DMS153 treated with DMSO at 0.1 percent for 48 hours (cell line): ENCODE measurements at regions not wholly inside any gene's neighbourhood (a gene's known extent, or its start where the extent isn't known, plus 50 kb on each side); places are given as distances from the start of the nearest gene placed in this dataset.
"Not testable (repeated sequence)": the region's sequence is repeated elsewhere in the genome, so short reads cannot be mapped to it uniquely, and the experiment has no call there.

Source experiments
- DNase-seq: peaks from one replicate; lab custom pipeline; 2025; ENCODE audit not compliant: unreplicated experiment; lab: John Stamatoyannopoulos, UW

DNA sequence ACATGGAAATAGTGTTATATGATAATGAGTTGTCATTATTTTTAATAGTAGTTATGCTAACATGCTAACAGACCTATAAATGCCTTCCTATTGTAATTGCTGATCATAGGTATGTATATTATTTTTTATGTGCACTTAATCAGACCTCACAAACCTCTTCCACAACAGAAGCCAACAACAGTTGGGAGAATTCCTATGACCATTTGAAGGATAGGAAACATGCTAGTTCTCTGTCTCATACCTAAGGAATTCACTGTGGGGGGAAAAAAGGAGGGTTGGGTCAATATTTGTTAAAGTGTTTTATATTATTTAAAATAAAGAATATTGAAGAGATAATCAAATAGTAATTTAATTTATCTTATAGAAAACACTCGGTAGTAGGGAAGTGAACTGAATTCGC, 990.9 kb downstream of the EPHA7 start:
- DNase-seq = no peak

DNA sequence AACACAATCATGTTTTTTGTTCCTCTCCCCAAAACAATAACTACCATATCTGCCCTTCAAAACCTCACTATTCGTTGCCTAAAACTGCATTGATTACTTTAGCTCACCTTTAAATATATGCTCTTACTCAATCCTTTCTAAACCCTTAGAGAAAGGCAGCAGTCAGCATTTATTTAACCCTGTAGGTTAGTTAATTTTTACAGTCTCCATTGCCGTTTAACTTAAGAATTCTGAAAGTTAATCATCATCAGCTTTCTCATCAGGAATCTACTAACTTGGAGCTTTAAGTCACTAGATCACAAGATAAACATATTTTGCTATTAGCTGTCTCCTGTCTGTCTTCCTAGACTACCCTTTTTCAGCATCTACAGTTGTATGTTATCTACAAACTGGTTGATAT, 991.9 kb downstream of the EPHA7 start:
- DNase-seq = no peak

- DNase-seq = no peak
Observed at GRCh38 chr6:92415656-92416055, 1003.7 kb downstream of the EPHA7 start.

- DNase-seq = no peak
Observed at GRCh38 chr6:92408350-92408749, 1011.0 kb downstream of the EPHA7 start.

GRCh38 chr6:92404281-92404680, 1015.1 kb downstream of the EPHA7 start:
- no peak for DNase-seq

DNA sequence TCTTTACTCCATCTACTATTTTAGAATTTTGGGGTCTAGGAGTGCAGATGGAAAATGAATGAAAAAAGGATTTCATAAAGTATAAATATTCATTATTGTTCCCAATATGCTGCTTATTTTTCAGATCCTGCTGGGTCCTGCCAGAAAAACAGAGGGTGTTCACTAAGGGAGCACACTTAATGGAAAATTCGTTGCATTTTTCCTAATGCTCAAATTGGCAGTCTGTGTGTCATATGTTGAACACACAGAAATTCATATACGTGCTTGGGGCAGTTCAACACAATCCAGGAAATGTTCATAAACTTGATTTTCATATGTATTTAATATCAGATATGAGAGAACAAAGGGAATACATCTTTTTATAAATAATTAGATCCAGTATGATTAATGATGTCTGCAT, 1019.4 kb downstream of the EPHA7 start:
- no peak for DNase-seq

- DNase-seq = not testable (repeated sequence)
Observed at GRCh38 chr6:92388706-92389105, 1030.7 kb downstream of the EPHA7 start.

- no peak for DNase-seq
Observed at GRCh38 chr6:92380803-92381601, 1038.4 kb downstream of the EPHA7 start.

DNA sequence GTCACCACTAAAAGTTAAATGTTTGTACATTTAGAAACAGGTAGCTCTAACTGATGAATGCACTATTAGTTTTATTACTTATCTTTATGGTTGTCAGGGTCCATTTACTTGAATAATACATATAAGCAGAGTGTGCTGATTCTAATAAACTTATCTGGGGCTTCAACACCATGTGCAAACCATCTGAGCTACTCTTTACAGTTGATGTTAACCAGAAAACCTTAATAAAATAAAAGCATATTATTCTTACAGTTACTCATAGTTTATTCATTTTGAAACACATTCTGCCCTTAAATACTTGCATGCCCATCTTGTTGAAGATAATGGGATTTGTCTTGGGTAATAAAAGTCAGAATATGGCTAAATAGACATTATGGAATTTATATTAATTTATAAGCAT, 1042.2 kb downstream of the EPHA7 start:
- no peak for DNase-seq

DNA sequence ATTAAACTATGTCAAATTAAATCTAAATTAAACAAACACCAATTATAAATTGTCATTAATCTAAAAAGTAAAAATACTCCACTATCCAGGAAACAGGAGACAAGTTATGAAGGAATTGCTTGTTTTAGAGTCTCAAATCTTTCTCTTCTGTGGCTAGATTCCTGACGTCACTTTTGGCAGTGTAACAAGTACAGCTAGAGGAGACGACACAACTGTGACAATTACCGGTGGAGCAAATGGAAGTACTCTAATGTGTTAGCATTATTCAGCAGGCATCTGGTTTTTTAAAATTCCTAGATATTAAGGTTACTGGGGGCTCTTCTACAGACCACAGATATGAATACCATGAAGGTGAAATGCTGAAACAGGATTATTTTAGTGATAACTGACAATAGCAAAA, 1042.7 kb downstream of the EPHA7 start:
- DNase-seq = no peak

GRCh38 chr6:92371211-92372208, 1047.8 kb downstream of the EPHA7 start:
- no peak for DNase-seq

DNA sequence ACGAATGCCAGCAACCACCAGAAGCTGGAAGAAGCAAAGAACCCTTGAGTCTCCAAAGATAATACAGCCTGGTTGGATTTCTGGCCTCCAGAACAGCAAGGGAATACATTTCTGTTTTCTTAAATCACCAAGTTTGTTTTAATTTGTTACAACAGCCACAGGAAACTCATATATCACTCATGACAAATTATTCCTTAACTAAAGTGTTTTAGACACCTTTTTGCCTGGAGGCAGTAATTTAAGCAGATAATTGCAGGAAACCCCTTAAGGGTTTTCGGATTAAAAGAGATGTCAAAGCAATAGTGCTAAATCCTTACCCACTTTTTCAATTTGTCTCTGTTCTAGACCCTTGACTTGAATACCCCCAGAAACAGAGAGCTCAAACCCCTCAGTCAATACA, 1050.0 kb downstream of the EPHA7 start:
- no peak for DNase-seq

DNA sequence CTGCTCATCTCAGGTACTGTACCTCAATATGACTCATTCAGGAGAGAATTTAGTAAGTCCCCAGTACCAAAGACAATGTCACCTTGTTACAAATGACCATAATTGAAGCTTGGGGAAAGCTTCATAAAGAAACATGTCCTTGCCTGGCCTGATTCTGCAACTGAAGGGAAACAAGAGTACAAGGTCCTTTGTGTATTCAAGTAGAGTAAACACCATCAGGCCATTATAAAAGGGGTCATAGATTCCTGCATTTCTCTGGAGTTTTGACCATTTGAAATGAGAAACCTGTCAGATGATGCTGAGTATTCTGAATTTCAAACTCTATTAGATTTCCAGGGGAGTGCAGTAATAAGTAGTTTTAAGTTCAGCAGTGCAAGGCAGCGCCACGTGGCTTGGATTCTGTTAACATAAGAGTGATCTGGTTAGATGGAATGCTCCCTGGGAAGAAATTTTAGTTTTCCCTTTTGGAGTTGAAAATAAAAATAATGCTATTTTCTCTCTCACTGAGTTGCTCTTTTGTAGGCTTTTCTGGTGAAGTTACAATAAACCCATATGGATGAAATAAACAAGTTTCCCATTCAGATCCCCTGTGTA, 1054.3 kb downstream of the EPHA7 start:
- DNase-seq = peak; percentile 24

- no peak for DNase-seq
Observed at GRCh38 chr6:92363111-92363510, 1056.2 kb downstream of the EPHA7 start.

DNA sequence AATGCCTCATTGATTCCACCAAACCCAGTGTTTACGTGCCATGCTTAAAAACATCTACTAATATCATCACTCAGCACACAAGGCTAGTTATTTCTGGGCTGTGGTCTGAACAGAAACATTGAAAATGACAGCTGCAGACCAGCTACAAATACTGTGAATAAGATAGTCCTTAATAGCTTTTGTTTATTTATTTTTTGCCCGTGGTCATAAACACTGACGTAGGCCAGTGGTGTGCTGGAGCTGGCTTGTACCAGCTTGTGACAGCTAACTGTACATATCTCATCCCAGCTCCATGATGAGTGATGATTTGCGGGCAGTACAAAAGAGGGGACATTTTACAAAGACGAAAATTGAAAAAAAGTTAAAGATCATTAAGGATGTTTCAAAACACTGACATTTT, 1057.0 kb downstream of the EPHA7 start:
- no peak for DNase-seq

- DNase-seq = no peak
Observed at GRCh38 chr6:92361990-92362389, 1057.4 kb downstream of the EPHA7 start.

DNA sequence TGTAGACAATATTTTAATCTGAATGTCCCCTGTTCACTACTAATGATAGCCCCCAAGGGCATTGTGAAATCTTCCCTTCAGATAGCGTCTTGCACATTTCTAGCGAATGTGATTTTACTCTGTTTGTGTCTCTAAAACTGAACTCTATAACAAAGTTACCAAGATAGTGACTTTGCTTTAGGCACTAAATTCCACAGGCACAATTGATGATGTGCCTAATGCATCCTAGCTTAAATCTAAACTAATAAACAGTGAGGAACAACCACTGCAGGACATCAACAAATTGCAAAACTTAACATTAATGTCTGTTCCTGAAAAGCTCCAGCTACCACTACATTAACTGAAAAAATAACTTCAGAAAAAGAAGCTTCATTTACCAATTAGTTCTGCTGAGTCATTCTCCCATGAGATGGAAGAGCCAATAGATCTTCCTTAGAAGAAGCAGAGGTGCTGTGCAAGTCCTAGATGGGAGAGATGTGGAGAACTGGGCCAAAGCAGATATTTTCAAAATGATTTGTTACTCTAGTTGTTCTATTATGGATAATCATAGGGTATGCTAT, 1065.0 kb downstream of the EPHA7 start:
- no peak for DNase-seq

GRCh38 chr6:92352130-92352529, 1067.2 kb downstream of the EPHA7 start:
- DNase-seq = no peak

DNA sequence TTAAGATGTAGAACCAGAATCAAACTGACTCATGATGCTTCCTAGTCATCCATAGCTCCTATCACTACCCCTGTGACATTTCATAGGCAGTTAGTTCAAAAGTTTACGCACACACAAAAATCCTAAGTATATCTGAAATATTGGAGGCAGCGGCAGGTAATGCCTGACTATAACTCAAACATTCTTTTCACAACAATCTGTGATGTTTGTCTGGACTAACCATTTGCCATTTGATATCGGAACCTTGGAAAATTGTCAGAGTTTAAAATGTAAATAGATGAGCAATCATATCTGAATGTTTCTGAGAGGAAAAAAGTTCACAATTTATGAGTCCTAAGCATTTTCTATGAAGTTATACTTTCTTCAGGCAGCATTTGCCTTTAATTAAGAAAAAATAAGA, 1078.2 kb downstream of the EPHA7 start:
- no peak for DNase-seq

DNA sequence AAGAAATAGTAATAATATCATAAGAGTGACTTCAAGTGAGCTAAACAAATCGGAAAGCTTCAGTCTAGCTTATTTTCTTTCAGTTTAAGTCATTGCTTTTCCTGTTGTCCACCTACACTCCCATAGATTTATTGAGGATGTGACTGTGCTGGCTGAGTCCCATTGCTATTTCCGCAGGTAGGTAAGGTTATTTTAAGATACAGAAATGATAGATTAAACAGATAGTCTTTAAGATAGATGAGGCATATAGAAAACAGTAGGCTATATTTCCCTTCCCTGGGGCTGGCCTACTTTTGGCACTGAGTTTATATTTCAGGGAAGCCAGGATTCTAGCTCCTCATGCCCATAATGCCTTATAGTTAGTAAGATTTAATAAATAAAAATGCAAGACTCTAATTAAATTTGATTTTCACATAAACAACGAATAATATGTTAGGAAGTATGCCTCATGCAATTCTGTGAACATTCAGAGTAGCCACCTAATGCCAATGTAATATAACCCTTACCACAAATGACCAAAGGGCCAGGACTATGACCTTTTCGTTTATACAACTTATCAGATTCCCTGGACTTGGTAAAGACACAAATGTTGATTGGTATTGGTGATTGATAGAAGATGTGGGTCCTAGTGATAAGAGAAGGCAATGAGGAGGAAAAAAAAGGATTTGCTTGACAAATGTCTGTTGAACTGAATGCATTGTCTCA, 1079.3 kb downstream of the EPHA7 start:
- no peak for DNase-seq

- DNase-seq = no peak
Observed at GRCh38 chr6:92337571-92337970, 1081.8 kb downstream of the EPHA7 start.
